ENCODE measurements at regions not wholly inside any gene's neighbourhood (a gene's known extent, or its start where the extent isn't known, plus 50 kb on each side); places are given as distances from the start of the nearest gene placed in this dataset.
A peak's percentile ranks its signal among the peaks of the same experiment; 100 is the strongest.

- Histone ChIP-seq H3K27ac (peak overlapping the region in 2 of 4 donors; percentile 8 to 32), H3K9me3 (no peaks in the 10 kb centered on the region), H3K27me3 (no peaks in the 10 kb centered on the region), H3K4me3 (peak overlapping the region in 2 of 4 donors; percentile 5 to 20), H3K36me3 (no peaks in the 10 kb centered on the region), H3K4me1 (no peaks in the 10 kb centered on the region)
- WGBS, 2 donors = 33 to 48% methylated on average over 7 of the region's 7 CpGs
- DNase-seq (no peak), ATAC-seq (ENCODE audit: low FRiP score in 2 of 2) (peak; percentile 22 to 32)
- TF ChIP-seq CTCF (IDR thresholded peaks at IDR 0.05) (no peak), POLR2A (IDR thresholded peaks at IDR 0.05) (no peak), EP300 (IDR thresholded peaks at IDR 0.05) (no peak)
Measured at GRCh38 chr6:156167625-156168071, 609.5 kb upstream of the ARID1B start.

GRCh38 chr6:156167016-156167624, 610.1 kb upstream of the ARID1B start:
- Histone ChIP-seq H3K36me3 (no peaks in the 10 kb centered on the region), H3K27me3 (no peaks in the 10 kb centered on the region), H3K9me3 (no peaks in the 10 kb centered on the region), H3K4me1 (no peaks in the 10 kb centered on the region), H3K27ac (peak overlapping the region in 3 of 4 donors; percentile 8 to 32 (median 31)), H3K4me3 (peak overlapping the region in 2 of 4 donors; percentile 5 to 20)
- peak in 1 of 2 donors; percentile 56 for ATAC-seq (ENCODE audit: low FRiP score in 2 of 2)
- TF ChIP-seq POLR2AphosphoS5 (IDR thresholded peaks at IDR 0.05) (no peak), POLR2A (IDR thresholded peaks at IDR 0.05) (no peak), EP300 (IDR thresholded peaks at IDR 0.05) (no peak), CTCF (IDR thresholded peaks at IDR 0.05) (no peak)
- 46 to 52% methylated on average over 7 of the region's 7 CpGs for WGBS, 2 donors
- DNase-seq = no peak

GRCh38 chr6:156166093-156166492, 611.1 kb upstream of the ARID1B start:
- Histone ChIP-seq H3K36me3 (no peaks in the 10 kb centered on the region), H3K9me3 (no peaks in the 10 kb centered on the region), H3K4me1 (no peaks in the 10 kb centered on the region), H3K27me3 (no peaks in the 10 kb centered on the region), H3K27ac (no peak overlapping the region), H3K4me3 (no peak overlapping the region)
- TF ChIP-seq CTCF (IDR thresholded peaks at IDR 0.05) (no peak), EP300 (IDR thresholded peaks at IDR 0.05) (no peak), POLR2A (IDR thresholded peaks at IDR 0.05) (no peak), POLR2AphosphoS5 (IDR thresholded peaks at IDR 0.05) (no peak)
- 82 to 84% methylated on average over 4 of the region's 4 CpGs for WGBS, 2 donors
- ATAC-seq (ENCODE audit: low FRiP score in 2 of 2) = no peak
- no peak for DNase-seq

GRCh38 chr6:156164701-156165452, 612.3 kb upstream of the ARID1B start:
- H3K9me3 ChIP-seq = no peaks in the 10 kb centered on the region
- 49 to 70% methylated on average over 2 to 4 of the region's 4 CpGs for WGBS, 2 donors
- no peak overlapping the region for H3K4me3 ChIP-seq
- no peaks in the 10 kb centered on the region for H3K4me1 ChIP-seq
- H3K27ac ChIP-seq = no peak overlapping the region
- DNase-seq (no peak), ATAC-seq (ENCODE audit: low FRiP score in 2 of 2) (no peak)
- no peaks in the 10 kb centered on the region for H3K27me3 ChIP-seq
- TF ChIP-seq EP300 (IDR thresholded peaks at IDR 0.05) (no peak), POLR2A (IDR thresholded peaks at IDR 0.05) (no peak), POLR2AphosphoS5 (IDR thresholded peaks at IDR 0.05) (no peak), CTCF (IDR thresholded peaks at IDR 0.05) (no peak)
- no peaks in the 10 kb centered on the region for H3K36me3 ChIP-seq

All from upper lobe of left lung (tissue), 6 donors.